ENCODE measurements at regions not wholly inside any gene's neighbourhood (a gene's known extent, or its start where the extent isn't known, plus 50 kb on each side); places are given as distances from the start of the nearest gene placed in this dataset.
"Not testable (repeated sequence)": the region's sequence is repeated elsewhere in the genome, so short reads cannot be mapped to it uniquely, and the experiment has no call there.

DNA sequence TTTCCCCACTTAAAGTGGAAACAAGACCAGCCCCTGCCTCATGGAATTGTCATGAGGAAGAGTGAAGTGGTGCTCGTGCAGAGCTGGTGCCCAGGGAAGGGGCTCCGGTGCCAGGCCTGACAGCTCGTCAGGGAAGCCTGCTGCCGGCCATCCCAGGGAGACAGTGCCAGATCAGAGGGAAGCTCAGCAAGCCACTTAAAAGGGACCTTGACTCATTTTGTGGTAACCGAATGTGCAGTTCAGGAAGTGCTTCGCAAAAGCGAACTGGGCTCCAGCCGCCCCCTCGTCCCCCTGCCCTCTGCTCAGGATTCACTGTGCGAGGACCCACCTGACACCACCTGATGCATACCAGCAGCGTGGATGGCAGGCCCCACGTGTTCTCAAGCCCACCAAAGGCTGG is 209.6 kb upstream of the PLGLB2 start:
- not testable (repeated sequence) for DNase-seq (ENCODE audit: low read depth in 3 of 3)

DNA sequence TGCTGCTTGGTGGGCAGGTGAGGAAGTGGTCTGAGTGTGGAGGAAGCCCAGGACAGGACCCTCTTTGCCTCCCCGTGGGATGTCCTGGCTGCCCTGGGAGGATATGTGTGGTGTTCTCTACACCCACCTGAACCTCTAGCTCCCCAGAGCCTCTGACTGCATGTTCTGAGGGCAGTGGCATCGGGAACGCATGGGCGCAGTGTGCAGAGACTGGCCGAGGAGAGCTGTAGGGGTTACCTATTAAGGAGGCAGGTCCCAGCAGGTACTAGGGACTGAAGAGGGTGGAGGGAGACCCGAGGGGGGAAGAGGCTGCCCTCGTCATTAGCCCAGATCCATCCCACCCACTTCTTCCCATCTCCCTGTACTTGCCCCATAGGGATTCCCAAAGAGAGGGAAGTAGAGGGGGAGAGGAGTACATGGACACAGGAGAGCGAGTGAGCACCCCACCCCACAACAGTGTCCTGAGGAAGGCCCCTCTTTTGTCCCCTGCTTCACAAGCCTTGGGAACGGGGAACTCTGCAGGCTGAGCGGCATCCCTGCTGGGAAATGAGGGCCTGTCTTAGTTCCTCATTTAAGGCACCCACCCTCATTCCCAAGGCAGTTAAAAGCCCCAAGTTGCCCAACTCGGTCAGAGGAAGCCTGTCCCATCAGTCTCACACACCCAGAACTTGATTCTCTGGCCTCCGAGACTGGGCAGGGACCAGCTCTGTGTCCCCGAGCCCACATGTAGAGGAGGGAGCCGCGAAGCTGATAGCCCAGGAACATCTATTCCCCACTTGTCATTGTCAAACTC is 208.5 kb upstream of the PLGLB2 start:
- DNase-seq (ENCODE audit: low read depth in 3 of 3), result not testable (repeated sequence)

DNA sequence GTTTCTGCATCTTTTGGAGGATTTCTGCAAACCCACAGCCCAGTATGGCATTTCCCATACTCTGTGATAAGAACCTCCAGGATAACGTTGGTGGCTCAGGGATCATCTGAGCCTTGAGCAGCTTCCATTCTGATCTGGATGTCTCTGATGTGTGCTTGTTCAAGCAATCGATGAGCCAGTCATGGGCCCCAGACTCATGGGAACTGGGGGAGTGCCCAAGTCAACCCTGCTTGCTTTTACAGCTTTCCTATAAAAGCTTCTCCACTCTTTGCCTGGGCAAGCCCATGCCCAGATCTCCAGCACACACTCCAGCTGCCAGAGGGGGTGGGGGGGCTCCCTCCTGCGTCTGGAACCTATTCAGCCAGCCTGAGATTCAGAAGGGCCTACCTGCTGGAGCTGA is 207.6 kb upstream of the PLGLB2 start:
- DNase-seq (ENCODE audit: low read depth in 3 of 3), result not testable (repeated sequence)

DNA sequence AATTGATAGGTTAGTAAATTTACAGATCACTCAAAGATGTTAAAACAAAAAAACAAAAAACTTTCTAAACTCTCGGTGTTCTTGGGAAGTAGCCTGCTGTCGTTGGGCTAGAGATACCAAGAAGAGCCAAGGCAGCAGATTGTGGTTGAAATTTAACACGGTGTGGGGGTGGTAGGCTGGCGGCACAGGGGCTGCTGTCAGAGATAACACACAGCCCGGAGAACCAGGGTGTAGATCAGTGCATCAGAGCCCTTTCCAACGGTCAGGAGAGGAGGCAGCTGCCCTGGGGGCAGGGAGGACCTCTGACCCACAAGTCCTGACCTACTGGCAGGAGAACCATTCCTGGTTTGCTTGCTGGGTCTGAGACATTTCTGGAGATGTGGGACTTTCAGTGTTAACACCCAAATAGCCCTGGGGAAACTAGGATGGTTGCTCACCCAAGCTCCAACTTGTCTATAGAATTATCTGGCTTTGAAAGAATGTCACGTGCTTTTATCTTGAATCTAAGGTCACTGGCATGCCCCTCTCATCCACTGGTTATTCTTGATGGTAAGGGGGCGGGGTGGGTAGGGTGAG is 205.2 kb upstream of the PLGLB2 start:
- peak in 1 of 3 donors; percentile 32 for DNase-seq (ENCODE audit: low read depth in 3 of 3)

DNA sequence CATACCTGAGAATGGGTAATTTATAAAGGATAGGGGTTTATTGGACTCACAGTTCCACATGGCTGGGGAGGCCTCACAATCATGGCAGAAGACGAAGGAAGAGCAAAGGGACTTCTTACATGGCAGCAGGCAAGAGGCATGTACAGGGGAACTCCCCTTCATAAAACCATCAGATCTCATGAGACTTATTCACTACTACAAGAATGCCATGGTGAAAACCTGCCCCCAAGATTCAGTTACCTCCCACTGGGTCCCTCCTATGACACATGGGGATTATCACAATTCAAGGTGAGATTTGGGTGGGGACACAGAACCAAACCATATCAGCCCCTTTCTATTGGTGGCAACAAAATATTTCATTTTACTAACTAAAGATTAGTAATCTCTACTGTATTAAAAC is 204.1 kb upstream of the PLGLB2 start:
- not testable (repeated sequence) for DNase-seq (ENCODE audit: low read depth in 3 of 3)

DNA sequence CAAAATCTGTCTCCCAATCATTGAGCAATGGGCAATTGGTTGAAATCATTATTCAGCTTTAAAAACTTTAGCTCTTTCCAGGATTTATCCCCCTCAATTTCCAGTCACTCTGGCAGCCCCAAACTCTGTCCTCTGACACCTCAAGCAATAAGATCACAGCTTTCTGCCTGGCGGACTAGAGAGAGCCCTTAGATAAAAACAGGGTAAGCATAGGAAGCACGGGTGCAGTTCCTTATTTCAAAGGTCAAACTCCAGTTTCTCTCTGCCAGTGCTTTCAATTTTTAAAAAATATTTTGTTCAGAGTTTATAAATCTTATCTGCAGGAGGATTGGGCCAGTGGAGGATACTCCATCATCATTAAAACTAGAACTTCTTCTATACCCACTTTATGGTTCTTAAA is 200.8 kb upstream of the PLGLB2 start:
- not testable (repeated sequence) for DNase-seq (ENCODE audit: low read depth in 3 of 3)

DNA sequence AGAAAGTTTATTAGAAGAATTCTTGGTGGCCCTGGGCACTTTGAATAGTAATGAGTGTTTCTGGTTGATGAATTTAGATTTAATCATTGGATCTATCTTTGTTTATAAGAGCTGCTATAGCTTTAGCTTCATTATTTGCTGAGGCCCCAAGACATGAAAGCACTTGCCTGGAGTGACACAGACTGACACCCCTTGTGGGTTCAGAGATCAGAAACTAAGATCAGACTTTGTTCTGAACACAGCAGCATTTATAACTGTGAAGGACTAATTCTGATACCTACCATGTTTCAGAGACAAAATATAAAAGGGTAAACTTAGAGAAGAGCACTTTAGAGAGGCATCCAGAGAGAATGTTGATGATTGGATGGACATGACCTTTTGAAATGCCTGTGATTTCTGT is 199.9 kb upstream of the PLGLB2 start:
- DNase-seq (ENCODE audit: low read depth in 3 of 3), result not testable (repeated sequence)

DNA sequence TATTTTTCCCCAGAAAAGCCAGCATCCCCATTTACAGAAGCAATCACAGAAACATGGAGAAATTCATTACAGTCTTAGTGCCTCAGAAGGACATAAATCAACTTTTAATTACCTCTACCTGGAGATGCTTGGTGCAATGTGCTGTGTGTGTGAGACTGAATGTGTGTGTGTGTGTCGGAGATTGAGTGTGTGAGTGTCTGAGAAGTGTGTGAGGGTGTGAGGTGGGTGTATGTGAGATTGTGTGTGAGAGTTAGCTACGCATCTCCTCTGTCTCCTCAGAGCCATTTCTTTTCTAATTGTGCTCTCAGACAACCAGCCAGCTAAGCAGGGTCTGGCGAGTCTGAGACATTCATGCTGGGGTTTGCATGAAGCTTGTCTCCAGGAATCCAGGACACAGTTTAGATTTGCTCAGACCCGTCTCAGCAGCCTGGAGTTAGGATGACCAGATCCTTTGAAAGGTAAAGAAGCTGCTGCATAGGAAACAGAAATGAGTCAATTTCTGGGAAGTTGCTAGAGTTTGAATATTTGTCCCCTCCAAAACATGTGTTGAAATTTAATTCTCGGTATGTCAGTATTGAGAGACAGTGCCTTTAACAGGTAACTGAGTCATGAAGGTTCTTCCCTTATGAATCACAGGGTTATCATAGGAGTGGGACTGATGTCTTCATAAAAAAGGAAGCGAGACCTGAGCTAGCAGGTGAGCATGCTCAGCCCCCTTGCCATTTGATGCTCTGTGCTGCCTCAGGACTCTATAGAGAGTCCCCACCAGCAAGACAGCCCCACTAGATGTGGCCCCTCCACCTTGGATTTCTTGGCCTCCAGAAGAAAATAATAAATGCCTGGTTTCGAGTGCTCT is 199.0 kb upstream of the PLGLB2 start:
- not testable (repeated sequence) for DNase-seq (ENCODE audit: low read depth in 3 of 3)

DNA sequence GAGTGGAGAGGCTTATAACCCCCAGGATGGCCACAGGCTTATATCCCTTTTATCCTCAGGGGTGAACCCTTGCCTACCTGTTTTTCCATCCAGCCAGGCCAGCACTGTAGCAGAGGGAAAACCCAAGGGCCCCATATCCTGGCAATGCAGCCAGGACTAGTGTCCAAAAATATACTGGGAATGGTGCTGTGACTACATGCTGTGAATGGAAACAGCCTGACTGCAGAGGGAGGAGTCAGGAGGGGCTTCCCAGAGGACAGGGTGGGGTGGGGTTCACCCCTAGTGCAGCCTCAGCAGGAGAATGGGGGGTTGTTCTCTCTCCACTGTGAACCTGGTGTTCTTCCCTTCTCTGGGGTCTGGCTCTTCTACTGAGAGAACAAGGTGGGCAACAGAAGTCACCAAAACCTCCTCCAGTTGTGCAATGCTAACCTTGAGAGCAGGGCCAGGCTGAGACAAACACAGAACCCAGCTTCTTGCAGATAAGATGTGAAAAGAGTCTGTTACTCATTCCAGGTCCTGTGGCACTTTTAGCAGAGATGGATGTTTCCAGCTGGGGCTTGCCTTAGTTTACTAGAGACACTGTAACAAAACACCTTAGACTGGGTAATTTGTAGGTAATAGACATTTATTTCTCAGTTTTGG is 198.2 kb upstream of the PLGLB2 start:
- DNase-seq (ENCODE audit: low read depth in 3 of 3), result not testable (repeated sequence)

DNA sequence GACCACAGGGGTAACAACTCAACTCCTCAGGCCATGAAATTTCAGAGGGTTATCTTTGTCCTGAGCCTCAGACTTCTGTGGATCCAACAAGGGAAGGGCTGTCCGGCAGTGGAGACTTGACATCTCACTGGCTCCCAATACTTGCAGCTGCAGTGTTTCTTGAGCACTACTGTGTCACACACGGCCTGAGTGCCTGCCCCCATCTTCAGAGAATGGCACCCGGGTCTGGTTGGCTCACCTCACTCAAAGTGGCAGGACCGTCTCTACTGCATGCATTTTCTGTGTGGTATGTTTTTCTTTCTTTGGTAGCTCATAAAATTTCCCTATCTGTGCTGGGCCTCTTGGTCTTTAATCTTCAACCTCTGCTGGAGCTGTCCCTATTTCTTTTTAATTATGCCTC is 193.2 kb upstream of the PLGLB2 start:
- DNase-seq (ENCODE audit: low read depth in 3 of 3), result not testable (repeated sequence)

DNA sequence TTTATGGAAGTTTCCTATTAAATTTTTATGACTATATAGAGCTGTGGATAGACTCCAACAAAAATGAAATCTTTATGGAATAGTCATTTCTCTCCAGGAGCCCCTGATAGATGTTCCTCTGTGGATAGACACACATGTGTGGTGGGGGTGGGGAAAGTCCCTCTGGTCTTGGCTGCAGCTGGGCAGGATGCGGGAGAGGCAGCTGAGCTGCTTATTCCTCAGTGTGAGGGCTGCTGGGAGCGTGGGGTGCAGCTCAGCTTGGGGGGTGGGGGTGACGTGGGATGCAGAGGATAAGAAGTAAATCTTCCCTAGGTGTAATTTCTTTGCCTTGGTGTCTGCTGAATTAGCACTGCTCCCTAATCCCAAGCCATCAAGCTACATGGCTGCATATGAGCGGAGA is 192.8 kb upstream of the PLGLB2 start:
- not testable (repeated sequence) for DNase-seq (ENCODE audit: low read depth in 3 of 3)

DNA sequence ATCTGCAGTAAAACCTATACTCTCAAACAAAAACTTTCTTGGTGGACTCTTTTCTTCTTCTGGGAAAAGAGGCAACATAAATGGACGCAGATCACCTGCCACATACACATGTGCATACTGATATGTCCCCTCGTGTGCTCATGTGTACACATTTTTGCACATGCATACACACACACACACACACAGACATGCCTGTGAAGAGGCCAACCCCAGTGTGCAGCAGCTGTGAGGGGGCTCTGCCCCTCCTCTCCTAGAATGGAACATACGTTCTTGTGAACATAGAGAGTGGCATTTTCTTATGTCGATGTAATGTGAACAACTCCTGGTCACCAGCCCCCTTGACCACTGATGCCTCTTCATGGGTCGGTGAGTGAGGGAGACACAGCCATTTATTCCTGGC is 188.9 kb upstream of the PLGLB2 start:
- not testable (repeated sequence) for DNase-seq (ENCODE audit: low read depth in 3 of 3)

DNA sequence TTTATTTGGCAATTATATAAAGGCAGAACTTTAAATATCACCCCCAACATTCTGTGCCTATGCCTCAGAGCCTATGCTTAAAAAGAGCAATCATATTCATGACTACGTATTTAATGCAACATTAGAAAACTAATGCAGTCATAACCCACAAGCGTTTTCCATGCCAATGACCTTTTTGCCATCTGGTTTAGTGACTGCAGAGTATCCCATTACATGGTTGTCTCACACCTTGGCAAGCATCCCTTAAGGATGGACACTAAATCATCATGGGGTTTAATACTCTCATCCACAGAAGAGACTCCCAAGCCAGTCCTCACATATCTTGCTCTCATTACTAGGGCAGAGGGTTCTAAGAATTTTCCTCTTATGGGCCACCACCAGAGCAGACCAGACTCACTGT is 188.2 kb upstream of the PLGLB2 start:
- DNase-seq (ENCODE audit: low read depth in 3 of 3), result not testable (repeated sequence)

DNA sequence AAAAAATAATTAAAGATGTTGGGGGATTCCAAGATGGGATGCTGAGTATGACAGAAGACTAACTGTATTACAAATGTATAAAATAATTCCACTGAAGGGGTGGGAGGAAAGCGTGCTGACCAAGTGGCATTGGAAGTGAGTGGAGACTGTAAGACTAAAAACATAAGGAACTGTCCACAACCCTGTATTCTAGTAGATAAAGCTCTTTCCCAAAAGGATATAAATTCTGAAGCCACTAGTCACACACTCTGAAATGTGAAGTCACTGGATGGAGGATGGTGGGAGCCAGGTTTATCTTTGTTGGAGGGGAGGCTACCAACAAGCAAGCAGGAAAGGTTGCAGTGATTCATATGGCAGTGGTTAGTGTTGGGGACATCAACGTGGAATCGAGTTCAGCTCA is 182.8 kb upstream of the PLGLB2 start:
- DNase-seq (ENCODE audit: low read depth in 3 of 3), result not testable (repeated sequence)

DNA sequence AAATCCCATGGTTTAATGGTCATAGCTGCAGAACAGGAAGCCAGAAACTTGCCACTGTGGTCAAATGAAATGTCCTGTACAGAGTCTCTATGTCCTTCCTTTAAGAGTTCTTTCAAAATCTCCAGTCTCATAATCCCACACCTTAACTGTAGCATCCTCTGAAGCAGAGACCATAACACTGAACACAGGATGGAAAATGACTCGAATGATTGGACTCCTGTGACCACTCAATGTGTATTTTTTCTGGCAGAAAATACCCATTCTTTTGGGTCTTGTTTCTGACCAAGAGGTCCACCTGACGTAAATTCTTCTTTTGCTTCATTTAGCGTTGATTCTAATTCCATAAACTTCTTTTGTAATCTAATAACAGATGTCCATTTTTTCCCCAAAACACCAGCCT is 181.4 kb upstream of the PLGLB2 start:
- not testable (repeated sequence) for DNase-seq (ENCODE audit: low read depth in 3 of 3)

DNA sequence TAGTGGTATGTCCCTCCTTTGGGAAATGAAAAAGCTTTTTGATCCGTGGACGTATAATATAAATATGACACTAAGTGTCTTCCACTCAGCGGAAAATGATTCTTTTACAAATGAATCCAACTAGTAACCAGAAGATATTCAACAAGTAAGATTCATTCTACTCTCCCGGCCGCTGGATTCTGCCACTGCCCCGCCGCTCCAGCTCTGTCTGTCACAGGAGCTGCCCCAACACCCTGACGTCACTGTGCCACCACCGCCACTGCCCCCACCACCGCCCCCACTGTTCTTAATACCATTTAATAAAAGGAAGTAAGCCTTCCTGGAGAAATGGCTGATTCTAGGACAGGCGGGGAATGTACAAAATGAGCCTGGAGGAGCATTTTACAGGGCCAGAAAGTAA is 180.8 kb upstream of the PLGLB2 start:
- not testable (repeated sequence) for DNase-seq (ENCODE audit: low read depth in 3 of 3)

DNA sequence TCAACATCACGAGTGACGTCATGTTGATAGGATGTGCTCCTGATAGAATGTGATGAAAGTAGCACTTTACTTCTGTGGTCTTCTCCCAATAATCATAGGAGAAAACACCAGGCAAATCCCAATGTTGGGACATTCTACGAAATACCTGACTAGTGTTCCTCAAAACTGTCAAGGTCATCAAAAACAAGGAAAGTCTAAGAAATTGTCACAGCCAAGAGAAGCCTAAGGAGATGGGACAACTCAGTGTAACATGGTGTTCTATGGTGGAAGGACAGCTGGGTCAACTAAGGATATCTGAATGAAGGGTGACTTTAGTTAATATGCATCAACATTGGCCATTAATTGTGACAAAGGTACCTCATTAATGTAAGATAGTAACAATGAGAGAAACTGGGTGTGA is 180.0 kb upstream of the PLGLB2 start:
- not testable (repeated sequence) for DNase-seq (ENCODE audit: low read depth in 3 of 3)

DNA sequence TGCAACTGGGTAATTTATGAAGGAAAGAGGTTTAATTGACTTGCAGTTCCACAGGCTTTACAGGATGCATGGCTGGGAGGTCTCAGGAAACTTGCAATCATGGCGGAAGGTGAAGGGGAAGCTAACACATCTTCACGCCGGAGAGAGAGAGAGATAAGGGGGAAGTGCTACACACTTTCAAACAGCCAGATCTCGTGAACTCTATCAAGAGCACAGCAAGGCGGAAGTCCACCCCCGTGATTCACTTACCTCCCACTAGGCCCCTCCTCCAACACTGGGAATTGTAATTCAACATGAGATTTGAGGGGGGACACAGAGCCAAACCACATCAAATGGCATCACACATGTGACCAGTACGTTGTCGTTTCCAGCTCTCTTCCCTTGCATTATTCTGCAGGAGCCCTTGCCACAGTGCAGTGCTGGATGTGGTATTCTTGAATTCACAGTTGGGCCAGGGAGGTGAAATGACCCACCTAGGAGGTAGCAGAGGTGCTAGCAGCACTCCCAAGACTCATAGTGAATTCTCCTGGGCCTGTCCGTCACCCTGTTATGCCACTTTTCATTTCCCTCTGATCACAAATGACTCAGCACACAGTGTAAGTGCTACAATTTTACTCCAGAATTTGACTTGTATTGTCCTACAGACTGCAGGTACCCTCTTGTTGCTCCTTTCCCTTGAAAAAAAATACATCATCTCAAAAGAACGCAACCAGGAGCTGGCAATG is 179.2 kb upstream of the PLGLB2 start:
- DNase-seq (ENCODE audit: low read depth in 3 of 3), result not testable (repeated sequence)

DNA sequence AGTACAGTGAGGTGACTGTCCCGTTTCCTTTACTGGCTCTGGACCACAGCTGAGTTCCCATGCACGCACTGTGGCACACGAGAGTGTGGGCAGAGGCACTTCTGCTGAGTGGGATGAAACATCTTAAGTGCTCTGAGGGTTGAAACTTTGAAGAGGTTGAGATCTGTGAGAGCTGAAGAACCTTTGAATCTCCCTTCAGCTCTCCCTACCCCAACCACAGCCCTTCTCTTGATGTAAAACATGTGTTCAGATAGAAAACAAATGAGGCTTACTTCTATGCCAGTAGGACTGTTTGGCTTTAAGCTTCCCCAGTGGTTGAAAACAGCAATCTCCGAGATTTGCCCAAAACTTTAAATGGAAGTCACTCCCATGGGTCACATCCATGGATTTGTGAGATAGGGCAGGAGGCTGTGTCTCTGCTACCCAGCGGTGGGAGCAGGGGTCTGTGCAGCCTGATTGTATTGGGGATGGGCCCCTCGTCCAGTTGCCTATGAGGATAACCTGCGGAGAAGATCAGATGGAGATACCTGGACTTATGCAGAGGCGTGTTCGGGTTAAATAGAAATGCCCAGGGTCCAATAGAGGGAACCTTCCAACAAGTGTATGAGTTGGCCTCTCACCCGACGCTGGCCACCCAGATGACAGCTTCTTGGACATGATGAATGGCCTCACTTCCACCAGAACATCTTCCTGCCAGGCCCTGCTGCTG is 178.0 kb upstream of the PLGLB2 start:
- DNase-seq (ENCODE audit: low read depth in 3 of 3), result not testable (repeated sequence)

DNA sequence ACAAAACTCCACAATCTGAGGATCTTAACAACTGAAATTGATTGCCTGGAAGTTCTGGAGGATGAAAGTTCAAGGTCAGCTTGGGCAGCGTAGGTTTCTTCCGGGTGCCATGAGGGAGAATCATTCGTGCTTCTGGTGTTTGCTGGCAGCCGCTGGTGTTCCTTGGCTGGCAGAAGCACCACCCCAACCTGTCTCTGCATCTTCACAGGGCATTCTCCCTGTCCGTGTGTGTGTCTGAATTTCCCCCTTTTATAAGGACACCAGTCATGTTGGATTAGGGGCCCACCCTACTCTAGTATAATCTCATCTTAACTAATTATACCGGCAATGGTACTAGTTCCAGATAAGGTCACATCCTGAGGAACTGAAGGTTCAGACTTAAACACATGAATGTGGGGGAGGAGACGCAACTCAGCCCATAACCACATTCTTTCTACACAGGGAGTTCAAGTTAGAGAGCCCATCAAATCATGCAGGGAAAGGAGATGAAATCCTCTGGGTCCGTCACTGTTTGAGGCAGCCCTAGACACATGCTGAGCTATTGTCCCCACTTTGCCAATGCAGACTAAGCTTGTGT is 175.9 kb upstream of the PLGLB2 start:
- DNase-seq (ENCODE audit: low read depth in 3 of 3), result not testable (repeated sequence)
